ENCODE measurements at regions not wholly inside any gene's neighbourhood (a gene's known extent, or its start where the extent isn't known, plus 50 kb on each side); places are given as distances from the start of the nearest gene placed in this dataset.

DNA sequence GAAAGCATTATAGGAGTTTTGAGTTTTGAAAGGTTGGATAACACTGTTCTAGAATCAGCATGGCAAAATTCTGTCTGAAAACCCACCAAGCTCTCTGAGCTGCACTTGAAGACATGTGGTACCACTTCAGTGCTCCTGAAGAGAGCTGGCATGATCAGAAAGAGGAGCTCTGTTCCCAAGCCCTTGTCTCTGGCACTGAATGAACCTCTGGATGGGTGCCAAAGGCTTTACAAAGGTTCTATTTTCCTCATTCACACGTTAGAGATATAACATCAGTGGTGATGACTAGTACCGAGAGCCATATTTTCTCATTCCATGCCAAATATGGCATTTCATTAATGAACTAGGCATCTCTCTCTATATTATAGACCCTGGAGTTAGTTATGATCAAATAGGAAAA, 301.8 kb upstream of the ID4 start:
- TF ChIP-seq, protein P1, sequence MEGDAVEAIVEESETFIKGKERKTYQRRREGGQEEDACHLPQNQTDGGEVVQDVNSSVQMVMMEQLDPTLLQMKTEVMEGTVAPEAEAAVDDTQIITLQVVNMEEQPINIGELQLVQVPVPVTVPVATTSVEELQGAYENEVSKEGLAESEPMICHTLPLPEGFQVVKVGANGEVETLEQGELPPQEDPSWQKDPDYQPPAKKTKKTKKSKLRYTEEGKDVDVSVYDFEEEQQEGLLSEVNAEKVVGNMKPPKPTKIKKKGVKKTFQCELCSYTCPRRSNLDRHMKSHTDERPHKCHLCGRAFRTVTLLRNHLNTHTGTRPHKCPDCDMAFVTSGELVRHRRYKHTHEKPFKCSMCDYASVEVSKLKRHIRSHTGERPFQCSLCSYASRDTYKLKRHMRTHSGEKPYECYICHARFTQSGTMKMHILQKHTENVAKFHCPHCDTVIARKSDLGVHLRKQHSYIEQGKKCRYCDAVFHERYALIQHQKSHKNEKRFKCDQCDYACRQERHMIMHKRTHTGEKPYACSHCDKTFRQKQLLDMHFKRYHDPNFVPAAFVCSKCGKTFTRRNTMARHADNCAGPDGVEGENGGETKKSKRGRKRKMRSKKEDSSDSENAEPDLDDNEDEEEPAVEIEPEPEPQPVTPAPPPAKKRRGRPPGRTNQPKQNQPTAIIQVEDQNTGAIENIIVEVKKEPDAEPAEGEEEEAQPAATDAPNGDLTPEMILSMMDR (conservative IDR thresholded peaks at IDR 0.05): no peak
- TF ChIP-seq ZFX (IDR thresholded peaks at IDR 0.05): no peak
